GM19035 (cell line): ENCODE measurements at regions not wholly inside any gene's neighbourhood (a gene's known extent, or its start where the extent isn't known, plus 50 kb on each side); places are given as distances from the start of the nearest gene placed in this dataset.
"Not testable (repeated sequence)": the region's sequence is repeated elsewhere in the genome, so short reads cannot be mapped to it uniquely, and the experiment has no call there.

ENCODE experiments used
- ATAC-seq: cut with Tn5 transposase; IDR thresholded peaks from one replicate; pipeline ENCODE4 v1.9.1; 2021; ENCODE audit not compliant: unreplicated experiment

- not testable (repeated sequence) for ATAC-seq
These were observed 1348.2 kb downstream of the GATA3 start for GRCh38 chr10:9402507-9403195.

- ATAC-seq: not testable (repeated sequence)
These were observed 1352.7 kb downstream of the GATA3 start for GRCh38 chr10:9407201-9407600.

GRCh38 chr10:9416331-9416730 is 1361.8 kb downstream of the GATA3 start:
- ATAC-seq: no peak

- ATAC-seq: no peak
These were observed 1365.3 kb downstream of the GATA3 start for GRCh38 chr10:9419757-9420156.

GRCh38 chr10:9427209-9427608 is 1372.7 kb downstream of the GATA3 start:
- ATAC-seq: no peak

- no peak for ATAC-seq
These were observed 1382.6 kb downstream of the GATA3 start for GRCh38 chr10:9437131-9437530.

- ATAC-seq: no peak
These were observed 1389.3 kb downstream of the GATA3 start for GRCh38 chr10:9443758-9444157.

- no peak for ATAC-seq
These were observed 1395.0 kb downstream of the GATA3 start for GRCh38 chr10:9449530-9449929.

GRCh38 chr10:9450801-9451200 is 1396.3 kb downstream of the GATA3 start:
- no peak for ATAC-seq

- ATAC-seq: no peak
These were observed 1396.8 kb downstream of the GATA3 start for GRCh38 chr10:9451211-9451773.

- ATAC-seq: no peak
These were observed 1397.6 kb downstream of the GATA3 start for GRCh38 chr10:9452056-9452455.

- ATAC-seq: not testable (repeated sequence)
These were observed 1399.4 kb downstream of the GATA3 start for GRCh38 chr10:9453871-9454270.

- ATAC-seq: no peak
These were observed 1415.2 kb downstream of the GATA3 start for GRCh38 chr10:9469663-9470205.

GRCh38 chr10:9470581-9470980 is 1416.1 kb downstream of the GATA3 start:
- no peak for ATAC-seq

GRCh38 chr10:9501944-9502343 is 1447.5 kb downstream of the GATA3 start:
- ATAC-seq: no peak

- no peak for ATAC-seq
These were observed 1449.7 kb downstream of the GATA3 start for GRCh38 chr10:9504227-9504626.

GRCh38 chr10:9505546-9505945 is 1451.1 kb downstream of the GATA3 start:
- ATAC-seq: no peak

GRCh38 chr10:9508606-9509005 is 1454.1 kb downstream of the GATA3 start:
- ATAC-seq: no peak

- no peak for ATAC-seq
These were observed 1456.1 kb downstream of the GATA3 start for GRCh38 chr10:9510626-9511025.

- ATAC-seq: no peak
These were observed 1461.4 kb downstream of the GATA3 start for GRCh38 chr10:9515922-9516321.

- ATAC-seq: peak; percentile 90
These were observed 1481.3 kb downstream of the GATA3 start for GRCh38 chr10:9535744-9536143.

- ATAC-seq: no peak
These were observed 1472.6 kb upstream of the CELF2 start for GRCh38 chr10:9545073-9545472.
